ENCODE measurements at regions not wholly inside any gene's neighbourhood (a gene's known extent, or its start where the extent isn't known, plus 50 kb on each side); places are given as distances from the start of the nearest gene placed in this dataset.

GRCh38 chr3:27960133-27960532, 238.0 kb upstream of the EOMES start:
- 77% methylated on average over 2 of the region's 2 CpGs for WGBS
- Histone ChIP-seq H3K27me3 (ENCODE audit: control insufficient read depth in 4 of 4, insufficient read depth in 4 of 4, low read length in 3 of 4) (no peaks in the 10 kb centered on the region), H3K4me3 (ENCODE audit: low read depth in 1 of 3, low read length in 3 of 3) (no peak overlapping the region), H3K9ac (ENCODE audit: low read depth in 1 of 2, low read length in 2 of 2) (no peak overlapping the region), H3K4me1 (ENCODE audit: control insufficient read depth in 4 of 4, insufficient read depth in 4 of 4, low read length in 3 of 4) (no peaks in the 10 kb centered on the region), H3K9me3 (ENCODE audit: control insufficient read depth in 4 of 4, low read length in 3 of 4) (no peaks in the 10 kb centered on the region), H3K27ac (ENCODE audit: low read depth in 1 of 2, low read length in 2 of 2) (no peak overlapping the region), H3K36me3 (ENCODE audit: control insufficient read depth in 4 of 4, insufficient read depth in 3 of 4, low read depth in 1 of 4, low read length in 3 of 4) (no peaks in the 10 kb centered on the region)
- no peak for DNase-seq (ENCODE audit: low spot score)
- TF ChIP-seq, protein P1, sequence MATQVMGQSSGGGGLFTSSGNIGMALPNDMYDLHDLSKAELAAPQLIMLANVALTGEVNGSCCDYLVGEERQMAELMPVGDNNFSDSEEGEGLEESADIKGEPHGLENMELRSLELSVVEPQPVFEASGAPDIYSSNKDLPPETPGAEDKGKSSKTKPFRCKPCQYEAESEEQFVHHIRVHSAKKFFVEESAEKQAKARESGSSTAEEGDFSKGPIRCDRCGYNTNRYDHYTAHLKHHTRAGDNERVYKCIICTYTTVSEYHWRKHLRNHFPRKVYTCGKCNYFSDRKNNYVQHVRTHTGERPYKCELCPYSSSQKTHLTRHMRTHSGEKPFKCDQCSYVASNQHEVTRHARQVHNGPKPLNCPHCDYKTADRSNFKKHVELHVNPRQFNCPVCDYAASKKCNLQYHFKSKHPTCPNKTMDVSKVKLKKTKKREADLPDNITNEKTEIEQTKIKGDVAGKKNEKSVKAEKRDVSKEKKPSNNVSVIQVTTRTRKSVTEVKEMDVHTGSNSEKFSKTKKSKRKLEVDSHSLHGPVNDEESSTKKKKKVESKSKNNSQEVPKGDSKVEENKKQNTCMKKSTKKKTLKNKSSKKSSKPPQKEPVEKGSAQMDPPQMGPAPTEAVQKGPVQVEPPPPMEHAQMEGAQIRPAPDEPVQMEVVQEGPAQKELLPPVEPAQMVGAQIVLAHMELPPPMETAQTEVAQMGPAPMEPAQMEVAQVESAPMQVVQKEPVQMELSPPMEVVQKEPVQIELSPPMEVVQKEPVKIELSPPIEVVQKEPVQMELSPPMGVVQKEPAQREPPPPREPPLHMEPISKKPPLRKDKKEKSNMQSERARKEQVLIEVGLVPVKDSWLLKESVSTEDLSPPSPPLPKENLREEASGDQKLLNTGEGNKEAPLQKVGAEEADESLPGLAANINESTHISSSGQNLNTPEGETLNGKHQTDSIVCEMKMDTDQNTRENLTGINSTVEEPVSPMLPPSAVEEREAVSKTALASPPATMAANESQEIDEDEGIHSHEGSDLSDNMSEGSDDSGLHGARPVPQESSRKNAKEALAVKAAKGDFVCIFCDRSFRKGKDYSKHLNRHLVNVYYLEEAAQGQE (IDR thresholded peaks at IDR 0.05), result no peak
- no peak for TF ChIP-seq HNF4G (IDR thresholded peaks at IDR 0.05)
- no peak for TF ChIP-seq TAF1 (conservative IDR thresholded peaks at IDR 0.05)
- TF ChIP-seq FOXA2 (IDR thresholded peaks at IDR 0.05), result no peak
- TF ChIP-seq JUND (IDR thresholded peaks at IDR 0.05), result no peak
- TF ChIP-seq, protein P2, sequence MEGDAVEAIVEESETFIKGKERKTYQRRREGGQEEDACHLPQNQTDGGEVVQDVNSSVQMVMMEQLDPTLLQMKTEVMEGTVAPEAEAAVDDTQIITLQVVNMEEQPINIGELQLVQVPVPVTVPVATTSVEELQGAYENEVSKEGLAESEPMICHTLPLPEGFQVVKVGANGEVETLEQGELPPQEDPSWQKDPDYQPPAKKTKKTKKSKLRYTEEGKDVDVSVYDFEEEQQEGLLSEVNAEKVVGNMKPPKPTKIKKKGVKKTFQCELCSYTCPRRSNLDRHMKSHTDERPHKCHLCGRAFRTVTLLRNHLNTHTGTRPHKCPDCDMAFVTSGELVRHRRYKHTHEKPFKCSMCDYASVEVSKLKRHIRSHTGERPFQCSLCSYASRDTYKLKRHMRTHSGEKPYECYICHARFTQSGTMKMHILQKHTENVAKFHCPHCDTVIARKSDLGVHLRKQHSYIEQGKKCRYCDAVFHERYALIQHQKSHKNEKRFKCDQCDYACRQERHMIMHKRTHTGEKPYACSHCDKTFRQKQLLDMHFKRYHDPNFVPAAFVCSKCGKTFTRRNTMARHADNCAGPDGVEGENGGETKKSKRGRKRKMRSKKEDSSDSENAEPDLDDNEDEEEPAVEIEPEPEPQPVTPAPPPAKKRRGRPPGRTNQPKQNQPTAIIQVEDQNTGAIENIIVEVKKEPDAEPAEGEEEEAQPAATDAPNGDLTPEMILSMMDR (IDR thresholded peaks at IDR 0.05; ENCODE audit: low read depth, low read length, missing input control), result no peak
- TF ChIP-seq EGR1 (IDR thresholded peaks at IDR 0.05; ENCODE audit: low read depth in 2 of 2), result no peak
- TF ChIP-seq, protein P3, sequence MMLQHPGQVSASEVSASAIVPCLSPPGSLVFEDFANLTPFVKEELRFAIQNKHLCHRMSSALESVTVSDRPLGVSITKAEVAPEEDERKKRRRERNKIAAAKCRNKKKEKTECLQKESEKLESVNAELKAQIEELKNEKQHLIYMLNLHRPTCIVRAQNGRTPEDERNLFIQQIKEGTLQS (IDR thresholded peaks at IDR 0.05), result no peak
- no peak for TF ChIP-seq GABPA (IDR thresholded peaks at IDR 0.05 in 1 of 2, conservative IDR thresholded peaks at IDR 0.05 in 1 of 2)
- TF ChIP-seq RAD21 (IDR thresholded peaks at IDR 0.05), result no peak
- TF ChIP-seq YY1 (IDR thresholded peaks at IDR 0.05), result no peak
- no peak for TF ChIP-seq NR2F2 (IDR thresholded peaks at IDR 0.05)

GRCh38 chr3:27963519-27963918, 241.4 kb upstream of the EOMES start:
- no peaks in the 10 kb centered on the region for H3K36me3 ChIP-seq (ENCODE audit: control insufficient read depth in 4 of 4, insufficient read depth in 3 of 4, low read depth in 1 of 4, low read length in 3 of 4)
- no peaks in the 10 kb centered on the region for H3K27me3 ChIP-seq (ENCODE audit: control insufficient read depth in 4 of 4, insufficient read depth in 4 of 4, low read length in 3 of 4)
- TF ChIP-seq HNF4G (IDR thresholded peaks at IDR 0.05) (no peak), SP1 (IDR thresholded peaks at IDR 0.05) (no peak), HNF4A (conservative IDR thresholded peaks at IDR 0.05) (no peak)
- TF ChIP-seq, protein P1 (IDR thresholded peaks at IDR 0.05), result no peak
- TF ChIP-seq, protein P4, sequence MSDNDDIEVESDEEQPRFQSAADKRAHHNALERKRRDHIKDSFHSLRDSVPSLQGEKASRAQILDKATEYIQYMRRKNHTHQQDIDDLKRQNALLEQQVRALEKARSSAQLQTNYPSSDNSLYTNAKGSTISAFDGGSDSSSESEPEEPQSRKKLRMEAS (IDR thresholded peaks at IDR 0.05), result no peak
- no peak overlapping the region for H3K4me3 ChIP-seq (ENCODE audit: low read depth in 1 of 3, low read length in 3 of 3)
- no peak overlapping the region for H3K9ac ChIP-seq (ENCODE audit: low read depth in 1 of 2, low read length in 2 of 2)
- H3K9me3 ChIP-seq (ENCODE audit: control insufficient read depth in 4 of 4, low read length in 3 of 4), result no peaks in the 10 kb centered on the region
- H3K4me1 ChIP-seq (ENCODE audit: control insufficient read depth in 4 of 4, insufficient read depth in 4 of 4, low read length in 3 of 4), result no peaks in the 10 kb centered on the region
- 92% methylated on average over 3 of the region's 3 CpGs for WGBS
- DNase-seq (ENCODE audit: low spot score), result no peak
- no peak overlapping the region for H3K27ac ChIP-seq (ENCODE audit: low read depth in 1 of 2, low read length in 2 of 2)
